ENCODE measurements at regions not wholly inside any gene's neighbourhood (a gene's known extent, or its start where the extent isn't known, plus 50 kb on each side); places are given as distances from the start of the nearest gene placed in this dataset.
"Not testable (repeated sequence)": the region's sequence is repeated elsewhere in the genome, so short reads cannot be mapped to it uniquely, and the experiment has no call there.

DNA sequence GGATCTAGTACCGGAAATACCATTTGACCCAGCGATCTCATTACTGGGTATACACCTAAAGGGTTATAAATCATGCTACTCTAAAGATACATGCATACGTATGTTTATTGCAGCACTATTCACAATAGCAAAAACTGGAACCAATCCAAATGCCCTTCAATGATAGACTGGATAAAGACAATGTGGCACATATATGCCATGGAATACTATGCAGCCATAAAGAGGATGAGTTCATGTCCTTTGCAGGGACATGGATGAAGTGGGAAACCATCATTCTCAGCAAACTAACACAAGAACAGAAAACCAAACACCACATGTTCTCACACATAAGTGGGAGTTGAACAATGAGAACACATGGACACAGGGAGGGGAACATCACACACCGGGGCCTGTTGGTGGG is 50.2 kb upstream of the GOLGA8B start:
- H3K4me1 Mint-ChIP-seq, H3K36me3 Mint-ChIP-seq, H3K4me3 Mint-ChIP-seq, ATAC-seq, H3K27ac Mint-ChIP-seq: not testable (repeated sequence)
- Mint-ChIP-seq H3K9me3 (peaks cover 11% of the 10 kb centered on the region), H3K27me3 (peaks cover 26% of the 10 kb centered on the region)
